HS-5 (cell line): ENCODE measurements at regions not wholly inside any gene's neighbourhood (a gene's known extent, or its start where the extent isn't known, plus 50 kb on each side); places are given as distances from the start of the nearest gene placed in this dataset.

Source experiments
- DNase-seq: peaks from one replicate; pipeline ENCODE4 v3.0.0-alpha.2; 2012; ENCODE audit warnings: low read depth

- no peak for DNase-seq
Measured at GRCh38 chr2:23078784-23079434, 306.1 kb upstream of the KLHL29 start.

- DNase-seq = no peak
Measured at GRCh38 chr2:23083966-23084365, 301.0 kb upstream of the KLHL29 start.

- no peak for DNase-seq
Measured at GRCh38 chr2:23091019-23091418, 294.0 kb upstream of the KLHL29 start.

- DNase-seq = no peak
Measured at GRCh38 chr2:23091900-23092299, 293.1 kb upstream of the KLHL29 start.

GRCh38 chr2:23092831-23093230 is 292.1 kb upstream of the KLHL29 start:
- no peak for DNase-seq

- DNase-seq = no peak
Measured at GRCh38 chr2:23093513-23093912, 291.5 kb upstream of the KLHL29 start.

- no peak for DNase-seq
Measured at GRCh38 chr2:23096906-23097602, 287.9 kb upstream of the KLHL29 start.

GRCh38 chr2:23100406-23100805 is 284.6 kb upstream of the KLHL29 start:
- DNase-seq = no peak

GRCh38 chr2:23106242-23106785 is 278.7 kb upstream of the KLHL29 start:
- DNase-seq = no peak

- no peak for DNase-seq
Measured at GRCh38 chr2:23107327-23107941, 277.5 kb upstream of the KLHL29 start.

GRCh38 chr2:23111263-23111662 is 273.7 kb upstream of the KLHL29 start:
- DNase-seq = no peak

- no peak for DNase-seq
Measured at GRCh38 chr2:23112517-23112916, 272.5 kb upstream of the KLHL29 start.

- no peak for DNase-seq
Measured at GRCh38 chr2:23114299-23114698, 270.7 kb upstream of the KLHL29 start.

- DNase-seq = no peak
Measured at GRCh38 chr2:23118313-23118712, 266.7 kb upstream of the KLHL29 start.

- no peak for DNase-seq
Measured at GRCh38 chr2:23118894-23119293, 266.1 kb upstream of the KLHL29 start.

- no peak for DNase-seq
Measured at GRCh38 chr2:23120161-23120560, 264.8 kb upstream of the KLHL29 start.

GRCh38 chr2:23121968-23122648 is 262.9 kb upstream of the KLHL29 start:
- no peak for DNase-seq

GRCh38 chr2:23122681-23123215 is 262.2 kb upstream of the KLHL29 start:
- DNase-seq = no peak

- no peak for DNase-seq
Measured at GRCh38 chr2:23123686-23124085, 261.3 kb upstream of the KLHL29 start.

- no peak for DNase-seq
Measured at GRCh38 chr2:23124214-23124750, 260.7 kb upstream of the KLHL29 start.

- no peak for DNase-seq
Measured at GRCh38 chr2:23127465-23127864, 257.5 kb upstream of the KLHL29 start.

- no peak for DNase-seq
Measured at GRCh38 chr2:23128684-23129292, 256.2 kb upstream of the KLHL29 start.
